Left lobe of liver (tissue), 2 donors: ENCODE measurements at regions not wholly inside any gene's neighbourhood (a gene's known extent, or its start where the extent isn't known, plus 50 kb on each side); places are given as distances from the start of the nearest gene placed in this dataset.
A peak's percentile ranks its signal among the peaks of the same experiment; 100 is the strongest.
"Not testable (repeated sequence)": the region's sequence is repeated elsewhere in the genome, so short reads cannot be mapped to it uniquely, and the experiment has no call there.

Source experiments
- ATAC-seq: fragments of 200-7000 bp; cut with Tn5 transposase; one replicate; pipeline ENCODE4 v1.9.1; 2020; ENCODE audit warnings: mild to moderate bottlenecking, moderate library complexity
- DNase-seq: peaks from one replicate; pipeline ENCODE4 v3.0.0-alpha.2; 2020; ENCODE audit warnings: low spot score
- donor health status: DM: no; HTN: no; CAD: no; lungs with moderate emphysema.
- donor health status: DM: no; HTN: yes; CAD: no.

GRCh38 chr15:66882251-66883020, 180.4 kb downstream of the SMAD6 start:
- DNase-seq (peak; percentile 39), ATAC-seq (no peak)

- DNase-seq (peak; percentile 56), ATAC-seq (peak; percentile 79)
Measured at GRCh38 chr15:66883284-66883911, 181.4 kb downstream of the SMAD6 start.

GRCh38 chr15:66884115-66884622, 181.2 kb upstream of the SMAD3 start:
- no peak for ATAC-seq
- DNase-seq: no peak

- DNase-seq (peak; percentile 28), ATAC-seq (no peak)
Measured at GRCh38 chr15:66884661-66885237, 180.7 kb upstream of the SMAD3 start.

- DNase-seq: peak; percentile 39
Measured at GRCh38 chr15:66885281-66885915, 180.0 kb upstream of the SMAD3 start.

GRCh38 chr15:66886241-66886675, 179.1 kb upstream of the SMAD3 start:
- ATAC-seq (no peak), DNase-seq (peak; percentile 28)

More at GRCh38 chr15:66885281-66885915, 180.0 kb upstream of the SMAD3 start:
- no peak for ATAC-seq

GRCh38 chr15:66886686-66887273, 178.6 kb upstream of the SMAD3 start:
- ATAC-seq (no peak), DNase-seq (peak; percentile 21)

GRCh38 chr15:66889298-66889697, 176.1 kb upstream of the SMAD3 start:
- DNase-seq, ATAC-seq: not testable (repeated sequence)

- ATAC-seq (no peak), DNase-seq (no peak)
Measured at GRCh38 chr15:66891776-66892175, 173.6 kb upstream of the SMAD3 start.

GRCh38 chr15:66893294-66893693, 172.1 kb upstream of the SMAD3 start:
- no peak for DNase-seq
- ATAC-seq: no peak

- ATAC-seq (no peak), DNase-seq (peak; percentile 11)
Measured at GRCh38 chr15:66894363-66894762, 171.0 kb upstream of the SMAD3 start.

- ATAC-seq (no peak), DNase-seq (peak; percentile 39)
Measured at GRCh38 chr15:66894986-66895780, 170.2 kb upstream of the SMAD3 start.

- DNase-seq: peak; percentile 16
- no peak for ATAC-seq
Measured at GRCh38 chr15:66895794-66896453, 169.5 kb upstream of the SMAD3 start.

- no peak for ATAC-seq
- peak; percentile 11 for DNase-seq
Measured at GRCh38 chr15:66896611-66897010, 168.8 kb upstream of the SMAD3 start.

- ATAC-seq: no peak
- no peak for DNase-seq
Measured at GRCh38 chr15:66897416-66897815, 168.0 kb upstream of the SMAD3 start.

- no peak for DNase-seq
- no peak for ATAC-seq
Measured at GRCh38 chr15:66897971-66898370, 167.4 kb upstream of the SMAD3 start.

- ATAC-seq: no peak
- DNase-seq: no peak
Measured at GRCh38 chr15:66898656-66899386, 166.6 kb upstream of the SMAD3 start.

GRCh38 chr15:66899555-66900350, 165.6 kb upstream of the SMAD3 start:
- DNase-seq (no peak), ATAC-seq (no peak)
